ENCODE measurements at regions not wholly inside any gene's neighbourhood (a gene's known extent, or its start where the extent isn't known, plus 50 kb on each side); places are given as distances from the start of the nearest gene placed in this dataset.
"Not testable (repeated sequence)": the region's sequence is repeated elsewhere in the genome, so short reads cannot be mapped to it uniquely, and the experiment has no call there.

GRCh38 chr15:84142888-84143337 is 92.7 kb upstream of the GOLGA6L4 start:
- Histone ChIP-seq H3K4me2 (ENCODE audit: insufficient read depth, low read length, poor library complexity, severe bottlenecking) (peak overlapping the region; percentile 46), H3K9me3 (replicated peaks in 1 of 2; ENCODE audit: control insufficient read depth in 2 of 2, insufficient read depth in 1 of 2, low read depth in 1 of 2, low read length in 2 of 2) (no peaks in the 10 kb centered on the region), H3K9ac (ENCODE audit: low read depth, low read length, poor library complexity) (no peak overlapping the region), H4K91ac (ENCODE audit: low read depth, low read length, poor library complexity) (peak overlapping the region; percentile 64), H3K4ac (ENCODE audit: low read length) (no peak overlapping the region), H2AFZ (ENCODE audit: low read length) (peak overlapping the region; percentile 31), H2AK5ac (ENCODE audit: low read depth, low read length) (no peak overlapping the region), H3K23ac (ENCODE audit: low read depth, low read length, poor library complexity) (no peak overlapping the region), H2BK12ac (ENCODE audit: low read length) (no peak overlapping the region), H2BK120ac (ENCODE audit: low read depth, low read length) (no peak overlapping the region), H3K79me1 (ENCODE audit: low read depth, low read length) (no peaks in the 10 kb centered on the region), H2BK15ac (ENCODE audit: low read length) (no peak overlapping the region), H3K27ac (replicated peaks; ENCODE audit: low read length) (no peak overlapping the region), H3K27me3 (ENCODE audit: control insufficient read depth in 3 of 3, insufficient read depth in 3 of 3, low read depth in 1 of 3, low read length in 3 of 3) (no peaks in the 10 kb centered on the region), H3K4me1 (ENCODE audit: control insufficient read depth in 2 of 2, insufficient read depth in 1 of 2, low read depth in 1 of 2, low read length in 2 of 2) (no peaks in the 10 kb centered on the region), H3K36me3 (replicated peaks in 1 of 2; ENCODE audit: control insufficient read depth in 2 of 2, insufficient read depth in 2 of 2, low read length in 2 of 2) (no peaks in the 10 kb centered on the region), H3K18ac (ENCODE audit: low read length) (peak overlapping the region; percentile 61), H3K14ac (ENCODE audit: low read length) (no peak overlapping the region), H3K4me3 (ENCODE audit: low read length in 2 of 2) (peak overlapping the region in 1 of 2 donors; percentile 1), H4K8ac (ENCODE audit: low read depth, low read length) (no peak overlapping the region), H2BK5ac (ENCODE audit: low read length) (no peak overlapping the region)
- DNase-seq (ENCODE audit: low spot score): peak; percentile 82
- WGBS, 2 donors (ENCODE audit: extremely low coverage in 2 of 2, insufficient read length in 2 of 2, insufficient replicate concordance in 1 of 2): no CpG with 5 or more reads among the region's 7 CpGs

GRCh38 chr15:84143753-84144314 is 91.7 kb upstream of the GOLGA6L4 start:
- Histone ChIP-seq H2BK12ac (ENCODE audit: low read length) (no peak overlapping the region), H3K4me1 (ENCODE audit: control insufficient read depth in 2 of 2, insufficient read depth in 1 of 2, low read depth in 1 of 2, low read length in 2 of 2) (no peaks in the 10 kb centered on the region), H3K36me3 (replicated peaks in 1 of 2; ENCODE audit: control insufficient read depth in 2 of 2, insufficient read depth in 2 of 2, low read length in 2 of 2) (no peaks in the 10 kb centered on the region), H3K9me3 (replicated peaks in 1 of 2; ENCODE audit: control insufficient read depth in 2 of 2, insufficient read depth in 1 of 2, low read depth in 1 of 2, low read length in 2 of 2) (no peaks in the 10 kb centered on the region), H3K4me3 (ENCODE audit: low read length in 2 of 2) (no peak overlapping the region), H2BK5ac (ENCODE audit: low read length) (no peak overlapping the region), H2AK5ac (ENCODE audit: low read depth, low read length) (no peak overlapping the region), H2AFZ (ENCODE audit: low read length) (no peak overlapping the region), H3K79me1 (ENCODE audit: low read depth, low read length) (no peaks in the 10 kb centered on the region), H4K8ac (ENCODE audit: low read depth, low read length) (no peak overlapping the region), H3K14ac (ENCODE audit: low read length) (no peak overlapping the region), H2BK120ac (ENCODE audit: low read depth, low read length) (no peak overlapping the region), H3K4me2 (ENCODE audit: insufficient read depth, low read length, poor library complexity, severe bottlenecking) (no peak overlapping the region), H3K27me3 (ENCODE audit: control insufficient read depth in 3 of 3, insufficient read depth in 3 of 3, low read depth in 1 of 3, low read length in 3 of 3) (no peaks in the 10 kb centered on the region), H4K91ac (ENCODE audit: low read depth, low read length, poor library complexity) (no peak overlapping the region), H3K18ac (ENCODE audit: low read length) (no peak overlapping the region), H3K9ac (ENCODE audit: low read depth, low read length, poor library complexity) (no peak overlapping the region), H2BK15ac (ENCODE audit: low read length) (no peak overlapping the region), H3K23ac (ENCODE audit: low read depth, low read length, poor library complexity) (no peak overlapping the region), H3K4ac (ENCODE audit: low read length) (no peak overlapping the region), H3K27ac (replicated peaks; ENCODE audit: low read length) (no peak overlapping the region)
- no peak for DNase-seq (ENCODE audit: low spot score)
- WGBS, 2 donors (ENCODE audit: extremely low coverage in 2 of 2, insufficient read length in 2 of 2, insufficient replicate concordance in 1 of 2): no CpG with 5 or more reads among the region's 5 CpGs

GRCh38 chr15:84144946-84145345 is 90.6 kb upstream of the GOLGA6L4 start:
- not testable (repeated sequence) for H3K27ac ChIP-seq (replicated peaks; ENCODE audit: low read length); H3K4me3 ChIP-seq (ENCODE audit: low read length in 2 of 2); H3K27me3 ChIP-seq (ENCODE audit: control insufficient read depth in 3 of 3, insufficient read depth in 3 of 3, low read depth in 1 of 3, low read length in 3 of 3); H2BK12ac ChIP-seq (ENCODE audit: low read length); H2BK15ac ChIP-seq (ENCODE audit: low read length); H3K14ac ChIP-seq (ENCODE audit: low read length); H3K4me2 ChIP-seq (ENCODE audit: insufficient read depth, low read length, poor library complexity, severe bottlenecking); H3K23ac ChIP-seq (ENCODE audit: low read depth, low read length, poor library complexity); H3K79me1 ChIP-seq (ENCODE audit: low read depth, low read length); H2AK5ac ChIP-seq (ENCODE audit: low read depth, low read length); H3K4me1 ChIP-seq (ENCODE audit: control insufficient read depth in 2 of 2, insufficient read depth in 1 of 2, low read depth in 1 of 2, low read length in 2 of 2); H4K91ac ChIP-seq (ENCODE audit: low read depth, low read length, poor library complexity); H2BK120ac ChIP-seq (ENCODE audit: low read depth, low read length); H2AFZ ChIP-seq (ENCODE audit: low read length); H3K4ac ChIP-seq (ENCODE audit: low read length); H2BK5ac ChIP-seq (ENCODE audit: low read length); H3K36me3 ChIP-seq (replicated peaks in 1 of 2; ENCODE audit: control insufficient read depth in 2 of 2, insufficient read depth in 2 of 2, low read length in 2 of 2); H3K9me3 ChIP-seq (replicated peaks in 1 of 2; ENCODE audit: control insufficient read depth in 2 of 2, insufficient read depth in 1 of 2, low read depth in 1 of 2, low read length in 2 of 2); H4K8ac ChIP-seq (ENCODE audit: low read depth, low read length); H3K18ac ChIP-seq (ENCODE audit: low read length); DNase-seq (ENCODE audit: low spot score); H3K9ac ChIP-seq (ENCODE audit: low read depth, low read length, poor library complexity)
- WGBS, 2 donors (ENCODE audit: extremely low coverage in 2 of 2, insufficient read length in 2 of 2, insufficient replicate concordance in 1 of 2): no CpG with 5 or more reads among the region's 8 CpGs

GRCh38 chr15:84146299-84146698 is 89.3 kb upstream of the GOLGA6L4 start:
- not testable (repeated sequence) for DNase-seq (ENCODE audit: low spot score); H2AFZ ChIP-seq (ENCODE audit: low read length); H4K91ac ChIP-seq (ENCODE audit: low read depth, low read length, poor library complexity); H3K36me3 ChIP-seq (replicated peaks in 1 of 2; ENCODE audit: control insufficient read depth in 2 of 2, insufficient read depth in 2 of 2, low read length in 2 of 2); H3K14ac ChIP-seq (ENCODE audit: low read length); H2BK5ac ChIP-seq (ENCODE audit: low read length); H3K9ac ChIP-seq (ENCODE audit: low read depth, low read length, poor library complexity); H3K79me1 ChIP-seq (ENCODE audit: low read depth, low read length); H3K4ac ChIP-seq (ENCODE audit: low read length); H3K18ac ChIP-seq (ENCODE audit: low read length); H2BK12ac ChIP-seq (ENCODE audit: low read length); H3K23ac ChIP-seq (ENCODE audit: low read depth, low read length, poor library complexity); H3K9me3 ChIP-seq (replicated peaks in 1 of 2; ENCODE audit: control insufficient read depth in 2 of 2, insufficient read depth in 1 of 2, low read depth in 1 of 2, low read length in 2 of 2); H3K27me3 ChIP-seq (ENCODE audit: control insufficient read depth in 3 of 3, insufficient read depth in 3 of 3, low read depth in 1 of 3, low read length in 3 of 3); H3K27ac ChIP-seq (replicated peaks; ENCODE audit: low read length); H3K4me2 ChIP-seq (ENCODE audit: insufficient read depth, low read length, poor library complexity, severe bottlenecking); H2BK15ac ChIP-seq (ENCODE audit: low read length); H4K8ac ChIP-seq (ENCODE audit: low read depth, low read length); H3K4me1 ChIP-seq (ENCODE audit: control insufficient read depth in 2 of 2, insufficient read depth in 1 of 2, low read depth in 1 of 2, low read length in 2 of 2); H2BK120ac ChIP-seq (ENCODE audit: low read depth, low read length); H2AK5ac ChIP-seq (ENCODE audit: low read depth, low read length); H3K4me3 ChIP-seq (ENCODE audit: low read length in 2 of 2)
- WGBS, 2 donors (ENCODE audit: extremely low coverage in 2 of 2, insufficient read length in 2 of 2, insufficient replicate concordance in 1 of 2): no CpG with 5 or more reads among the region's 3 CpGs
